ENCODE measurements at regions not wholly inside any gene's neighbourhood (a gene's known extent, or its start where the extent isn't known, plus 50 kb on each side); places are given as distances from the start of the nearest gene placed in this dataset.

DNA sequence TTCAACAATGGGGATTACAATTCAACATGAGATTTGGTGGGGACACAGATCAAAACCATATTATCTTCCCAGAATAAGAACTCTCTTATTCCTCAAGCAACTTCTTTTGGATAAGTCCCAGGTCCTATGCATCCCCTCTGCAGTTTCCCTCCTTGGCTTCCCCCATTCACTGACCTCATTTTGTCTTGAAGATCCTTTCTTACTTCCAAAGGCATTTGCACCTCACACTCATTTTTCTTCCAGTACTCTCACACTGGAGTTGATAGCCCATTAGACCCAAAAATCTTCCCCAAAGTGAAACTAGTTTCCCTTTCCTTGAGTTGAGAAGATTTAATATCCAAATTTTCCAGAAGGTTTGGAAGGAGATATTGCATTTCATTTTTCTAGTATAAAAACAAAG lies 178.0 kb upstream of the DAPK1 start:
- TF ChIP-seq, protein P1, sequence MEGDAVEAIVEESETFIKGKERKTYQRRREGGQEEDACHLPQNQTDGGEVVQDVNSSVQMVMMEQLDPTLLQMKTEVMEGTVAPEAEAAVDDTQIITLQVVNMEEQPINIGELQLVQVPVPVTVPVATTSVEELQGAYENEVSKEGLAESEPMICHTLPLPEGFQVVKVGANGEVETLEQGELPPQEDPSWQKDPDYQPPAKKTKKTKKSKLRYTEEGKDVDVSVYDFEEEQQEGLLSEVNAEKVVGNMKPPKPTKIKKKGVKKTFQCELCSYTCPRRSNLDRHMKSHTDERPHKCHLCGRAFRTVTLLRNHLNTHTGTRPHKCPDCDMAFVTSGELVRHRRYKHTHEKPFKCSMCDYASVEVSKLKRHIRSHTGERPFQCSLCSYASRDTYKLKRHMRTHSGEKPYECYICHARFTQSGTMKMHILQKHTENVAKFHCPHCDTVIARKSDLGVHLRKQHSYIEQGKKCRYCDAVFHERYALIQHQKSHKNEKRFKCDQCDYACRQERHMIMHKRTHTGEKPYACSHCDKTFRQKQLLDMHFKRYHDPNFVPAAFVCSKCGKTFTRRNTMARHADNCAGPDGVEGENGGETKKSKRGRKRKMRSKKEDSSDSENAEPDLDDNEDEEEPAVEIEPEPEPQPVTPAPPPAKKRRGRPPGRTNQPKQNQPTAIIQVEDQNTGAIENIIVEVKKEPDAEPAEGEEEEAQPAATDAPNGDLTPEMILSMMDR (IDR thresholded peaks at IDR 0.05; ENCODE audit: low read depth, low read length, missing control alignments): no peak
- in situ Hi-C loops (cut with HindIII; ENCODE audit: low sequenced_read_pairs): loop anchor here (5.0 kb wide), 1 partner anchor 682 kb away; no protein-coding TSS in a partner anchor
- DNase-seq (ENCODE audit: low read depth): no peak
- no peak overlapping the region for H3K4me3 ChIP-seq (ENCODE audit: low read depth, low read length)

DNA sequence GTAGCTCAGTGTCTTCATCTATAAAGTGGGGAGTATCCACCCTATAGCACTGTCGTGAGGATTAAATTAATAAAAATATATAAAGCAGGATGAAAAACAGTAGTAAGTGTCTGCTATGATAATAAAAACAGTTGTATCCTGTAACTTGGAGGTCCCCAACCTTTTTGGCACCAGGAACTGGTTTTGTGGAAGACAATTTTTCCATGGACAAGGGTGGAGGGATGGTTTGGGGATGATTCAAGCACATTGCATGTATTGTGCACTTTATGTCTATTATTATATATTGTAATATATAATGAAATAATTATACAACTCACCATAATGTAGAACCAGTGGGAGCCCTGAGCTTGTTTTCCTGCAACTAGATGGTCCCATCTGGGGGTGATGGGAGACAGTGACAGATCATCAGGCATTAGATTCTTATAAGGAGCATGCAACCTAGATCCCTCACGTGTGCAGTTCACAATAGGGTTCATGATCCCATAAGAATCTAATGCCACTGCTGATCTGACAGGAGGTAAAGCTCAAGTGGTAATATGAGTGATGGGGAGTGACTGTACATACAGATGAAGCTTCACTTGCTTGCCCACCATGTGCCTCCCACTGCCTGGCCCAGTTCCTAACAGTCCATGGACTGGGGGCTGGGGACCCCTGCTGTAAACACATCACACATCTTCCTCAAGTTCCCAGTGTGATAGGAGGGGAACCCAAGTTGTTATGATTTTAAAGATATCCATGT lies 177.4 kb upstream of the DAPK1 start:
- H3K4me3 ChIP-seq (ENCODE audit: low read depth, low read length): no peak overlapping the region
- in situ Hi-C loops (cut with HindIII; ENCODE audit: low sequenced_read_pairs): loop anchor here (5.0 kb wide), 1 partner anchor 683 kb away; no protein-coding TSS in a partner anchor
- no peak for DNase-seq (ENCODE audit: low read depth)
- TF ChIP-seq, protein P1 (IDR thresholded peaks at IDR 0.05; ENCODE audit: low read depth, low read length, missing control alignments): no peak

DNA sequence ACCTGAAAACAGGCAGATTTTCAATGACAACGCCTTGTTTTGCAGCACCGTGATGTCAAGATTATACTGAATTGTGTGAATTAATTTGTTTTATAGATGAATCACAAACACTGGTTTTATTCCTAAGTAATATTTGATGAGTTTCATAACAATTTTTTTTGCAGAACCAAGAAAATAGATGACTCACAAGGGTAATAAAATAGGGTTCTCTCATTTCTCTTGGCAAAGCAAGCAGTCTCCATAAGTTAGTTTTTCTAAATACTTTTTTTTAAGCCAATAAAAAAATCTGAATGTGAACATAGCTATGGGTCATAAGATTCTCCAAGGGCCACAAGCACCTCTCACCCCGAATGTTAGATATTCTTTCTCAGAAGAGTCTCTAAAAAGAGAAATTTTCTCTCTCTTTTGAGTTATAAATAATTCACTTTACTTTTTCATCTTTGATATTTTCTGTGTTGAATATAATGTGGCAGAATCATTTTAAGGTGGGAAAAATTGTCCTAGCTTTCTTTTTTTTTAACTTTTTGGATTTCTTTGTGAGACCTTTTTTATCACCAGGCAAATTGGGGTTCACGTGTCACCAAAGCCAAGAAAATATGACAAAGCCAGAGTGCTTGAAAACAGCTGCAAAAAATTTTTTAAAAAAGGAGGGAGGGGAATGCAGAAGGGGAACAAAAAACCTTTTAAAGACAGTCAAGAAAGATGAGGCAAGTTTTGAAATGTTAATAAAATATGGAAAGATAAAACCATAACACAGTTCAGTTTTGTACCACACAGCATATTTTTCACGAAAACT lies 174.6 kb upstream of the DAPK1 start:
- no peak for DNase-seq (ENCODE audit: low read depth)
- no peak overlapping the region for H3K4me3 ChIP-seq (ENCODE audit: low read depth, low read length)
- in situ Hi-C loops (cut with HindIII; ENCODE audit: low sequenced_read_pairs): loop anchor here (5.0 kb wide), 1 partner anchor 686 kb away; no protein-coding TSS in a partner anchor
- TF ChIP-seq, protein P1 (IDR thresholded peaks at IDR 0.05; ENCODE audit: low read depth, low read length, missing control alignments): no peak

DNA sequence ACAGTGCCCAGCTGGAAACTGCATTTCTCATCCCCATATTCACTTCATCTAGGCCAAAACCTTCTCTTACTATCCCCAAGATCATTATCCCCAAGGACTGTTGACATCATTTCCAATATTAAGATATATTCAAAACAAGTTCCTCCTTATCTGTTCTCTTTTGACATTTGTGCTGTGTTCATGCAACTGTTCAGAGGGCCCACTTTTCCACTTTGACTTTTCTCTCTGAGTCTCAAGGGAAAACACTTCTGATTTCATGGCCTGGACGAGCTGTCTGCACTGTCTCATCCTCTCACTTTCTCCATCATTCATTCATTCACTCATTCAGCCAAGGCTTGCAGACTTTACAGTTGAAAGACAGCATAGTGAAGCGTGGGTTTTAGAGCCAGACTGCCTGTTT lies 173.7 kb upstream of the DAPK1 start:
- H3K4me3 ChIP-seq (ENCODE audit: low read depth, low read length): no peak overlapping the region
- in situ Hi-C loops (cut with HindIII; ENCODE audit: low sequenced_read_pairs): loop anchor here (5.0 kb wide), 1 partner anchor 687 kb away; no protein-coding TSS in a partner anchor
- TF ChIP-seq, protein P1 (IDR thresholded peaks at IDR 0.05; ENCODE audit: low read depth, low read length, missing control alignments): no peak
- no peak for DNase-seq (ENCODE audit: low read depth)

DNA sequence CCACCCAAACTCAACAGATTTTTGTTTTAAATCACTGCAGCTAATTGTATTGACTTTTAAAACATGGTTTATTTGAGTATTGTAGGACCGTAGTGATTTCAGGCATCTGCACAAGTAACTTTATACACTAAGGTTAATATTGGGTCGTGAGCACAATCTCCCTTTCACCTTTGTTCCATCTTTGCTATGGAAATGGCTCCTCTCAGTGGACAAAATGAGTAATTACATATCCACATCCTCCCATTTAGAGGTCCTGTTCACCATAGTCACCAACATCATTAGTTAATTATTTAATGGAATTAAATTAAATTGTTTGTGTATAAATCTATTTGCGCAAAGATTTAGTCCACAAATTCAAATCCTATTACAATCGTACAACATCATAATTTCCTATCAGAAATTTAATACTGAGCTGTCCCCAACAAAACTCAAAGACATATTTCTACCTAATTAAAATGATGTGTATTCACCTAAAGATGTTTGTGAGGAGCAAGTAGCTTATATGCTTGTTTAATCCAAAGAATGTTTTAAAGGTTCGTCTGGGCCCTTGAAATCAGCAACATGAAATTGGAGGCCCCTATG lies 173.0 kb upstream of the DAPK1 start:
- in situ Hi-C loops (cut with HindIII; ENCODE audit: low sequenced_read_pairs): loop anchor here (5.0 kb wide), 1 partner anchor 687 kb away; no protein-coding TSS in a partner anchor
- TF ChIP-seq, protein P1 (IDR thresholded peaks at IDR 0.05; ENCODE audit: low read depth, low read length, missing control alignments): peak; percentile 44
- peak; percentile 58 for DNase-seq (ENCODE audit: low read depth)
- H3K4me3 ChIP-seq (ENCODE audit: low read depth, low read length): no peak overlapping the region

DNA sequence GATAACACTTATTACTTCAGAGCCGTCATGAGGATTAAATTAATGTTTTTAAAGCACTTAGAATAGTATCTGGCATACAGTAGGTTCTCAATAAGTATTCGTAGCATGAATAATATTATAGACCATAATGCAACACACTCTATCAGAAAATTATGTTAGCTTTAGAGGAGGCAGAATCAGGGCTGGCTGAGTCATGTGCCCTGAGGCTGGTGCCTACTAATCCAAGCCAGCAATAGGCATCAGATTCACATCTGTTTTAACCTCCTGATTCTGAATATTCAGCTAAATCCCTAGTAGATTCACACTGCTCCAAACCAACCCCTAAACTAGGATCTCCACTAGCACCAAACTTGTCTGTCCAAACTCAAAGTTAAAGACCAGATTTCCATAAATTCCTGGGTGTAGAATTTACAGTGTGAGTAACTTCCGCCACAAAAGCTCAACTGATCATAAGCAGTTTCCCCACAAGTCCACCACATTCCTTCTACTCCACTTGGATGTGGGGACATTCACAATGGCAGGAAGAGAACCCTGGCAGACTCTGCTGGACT lies 170.0 kb upstream of the DAPK1 start:
- H3K4me3 ChIP-seq (ENCODE audit: low read depth, low read length): no peak overlapping the region
- in situ Hi-C loops (cut with HindIII; ENCODE audit: low sequenced_read_pairs): no loop called here
- DNase-seq (ENCODE audit: low read depth): no peak
- TF ChIP-seq, protein P1 (IDR thresholded peaks at IDR 0.05; ENCODE audit: low read depth, low read length, missing control alignments): no peak

Data from astrocyte of the cerebellum (primary cell).